VCaP (cell line): ENCODE measurements at regions not wholly inside any gene's neighbourhood (a gene's known extent, or its start where the extent isn't known, plus 50 kb on each side); places are given as distances from the start of the nearest gene placed in this dataset.

Source experiments
- H3K27ac ChIP-seq: fragments of 450-650 bp; 2 replicates; pipeline ENCODE4 v1.5.1; 2017
- CTCF ChIP-seq: fragments of 450-650 bp; conservative IDR thresholded peaks from 2 replicates; pipeline ENCODE4 v1.5.1; 2017; ENCODE audit warnings: mild to moderate bottlenecking, moderate library complexity

- no peak for TF ChIP-seq CTCF
- 0 out of 2 replicates have a peak overlapping the region, but pooled peaks have one; percentile 31 for H3K27ac ChIP-seq
Measured at GRCh38 chr9:82406456-82407085, 418.0 kb downstream of the SPATA31D1 start.

- no peak for TF ChIP-seq CTCF
Measured at GRCh38 chr9:82410306-82410705, 421.7 kb downstream of the SPATA31D1 start.

DNA sequence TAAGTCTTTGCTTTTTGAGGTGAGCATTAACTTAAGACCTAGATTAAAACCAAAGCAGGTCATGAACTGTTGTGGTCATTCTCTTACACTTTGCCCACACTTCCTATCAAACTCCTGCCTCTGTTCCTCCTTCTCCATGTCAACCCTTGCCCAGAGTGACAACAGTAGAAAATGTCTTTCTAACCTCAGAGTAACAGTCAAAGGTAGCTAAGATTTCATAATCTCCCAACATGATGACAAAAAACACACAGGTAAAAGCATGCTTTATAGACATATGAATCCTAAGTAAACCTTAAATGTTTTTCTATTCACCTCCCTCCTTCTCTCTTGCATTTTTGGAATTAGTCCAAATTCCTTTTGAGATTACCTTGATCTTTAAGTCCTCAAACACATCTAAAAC lies 422.3 kb downstream of the SPATA31D1 start:
- H3K27ac ChIP-seq: no peak overlapping the region
- no peak for TF ChIP-seq CTCF

More at GRCh38 chr9:82410306-82410705, 421.7 kb downstream of the SPATA31D1 start:
- no peak overlapping the region for H3K27ac ChIP-seq

DNA sequence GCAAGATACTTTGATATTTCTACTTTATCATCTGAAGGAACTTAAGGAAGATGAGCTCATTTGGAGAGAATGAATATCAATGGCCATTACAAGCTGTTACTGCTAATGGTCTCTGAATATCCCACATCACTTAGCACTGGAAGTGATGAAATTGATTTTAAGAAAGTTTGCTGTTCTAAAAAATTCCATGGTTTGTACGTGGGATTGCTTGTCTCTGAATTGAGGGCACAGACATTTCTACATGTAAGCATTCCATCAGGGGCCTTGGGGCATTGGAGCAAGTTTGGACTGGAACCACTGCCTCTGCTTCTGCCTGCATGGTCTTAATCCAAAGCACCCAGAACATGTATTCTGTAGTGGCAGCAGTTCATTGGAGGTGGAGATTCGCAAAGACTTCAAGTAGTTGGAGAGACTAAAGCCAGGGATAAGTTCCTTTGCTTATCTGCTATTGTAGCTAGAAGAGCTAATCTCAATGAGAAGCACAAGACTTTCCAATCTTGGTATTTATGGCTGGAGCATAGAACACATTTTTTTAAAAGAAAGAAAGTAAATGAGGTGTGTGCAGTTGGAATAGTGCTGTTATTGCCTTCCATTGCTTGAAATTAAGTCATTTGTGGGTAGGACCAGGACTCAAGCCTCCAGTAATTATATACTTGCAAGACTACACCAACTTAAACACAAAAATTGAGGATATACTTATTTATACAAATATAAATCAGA lies 424.2 kb downstream of the SPATA31D1 start:
- no peak for TF ChIP-seq CTCF
- H3K27ac ChIP-seq: no peak overlapping the region

- no peak for TF ChIP-seq CTCF
- no peak overlapping the region for H3K27ac ChIP-seq
Measured at GRCh38 chr9:82417501-82417900, 428.9 kb downstream of the SPATA31D1 start.

GRCh38 chr9:82418334-82418733 lies 429.8 kb downstream of the SPATA31D1 start:
- 0 out of 2 replicates have a peak overlapping the region, but pooled peaks have one; percentile 19 for H3K27ac ChIP-seq
- TF ChIP-seq CTCF: no peak

DNA sequence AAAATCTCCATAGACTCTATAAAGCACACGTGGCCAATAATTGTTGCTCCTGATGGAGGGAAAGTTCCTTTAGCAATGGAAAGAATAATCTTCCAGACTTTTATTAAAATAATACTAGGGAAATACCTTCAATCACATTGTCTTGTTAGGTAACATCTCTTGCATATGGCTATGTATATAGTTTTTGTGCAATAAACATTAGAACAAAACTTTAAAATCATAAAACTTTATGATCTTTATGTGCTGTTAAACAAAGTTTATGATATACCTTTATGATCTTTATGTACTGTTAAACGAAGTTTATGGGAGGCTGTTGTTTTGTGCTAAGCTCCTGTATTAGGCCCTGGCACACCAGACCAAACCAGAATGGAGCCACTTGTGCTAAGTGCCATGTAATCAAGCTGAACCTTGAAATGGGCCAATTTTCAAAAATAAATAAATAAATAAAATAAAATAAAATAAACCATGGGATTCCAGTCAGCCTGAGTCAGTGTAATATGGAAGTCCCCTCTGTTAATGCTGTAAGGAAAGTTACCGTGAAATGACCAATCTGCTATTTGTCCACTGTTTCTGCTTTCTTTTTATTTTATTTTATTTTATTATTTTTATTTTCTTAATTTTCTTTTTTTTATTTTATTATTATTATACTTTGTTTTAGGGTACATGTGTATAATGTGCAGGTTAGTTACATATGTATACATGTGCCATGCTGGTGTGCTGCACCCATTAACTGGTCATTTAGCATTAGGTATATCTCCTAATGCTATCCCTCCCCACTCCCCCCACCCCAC lies 431.3 kb downstream of the SPATA31D1 start:
- TF ChIP-seq CTCF: no peak
- H3K27ac ChIP-seq: no peak overlapping the region
